Neural cell (in vitro differentiated cells): ENCODE measurements at regions not wholly inside any gene's neighbourhood (a gene's known extent, or its start where the extent isn't known, plus 50 kb on each side); places are given as distances from the start of the nearest gene placed in this dataset.

ENCODE experiments used
- CTCF ChIP-seq: fragments of 450-650 bp; IDR thresholded peaks from 2 replicates; pipeline ENCODE4 v1.5.1; 2014; ENCODE audit warnings: antibody characterized with exemption, mild to moderate bottlenecking, moderate library complexity; ENCODE audit not compliant: poor library complexity, severe bottlenecking
- EP300 ChIP-seq: fragments of 450-650 bp; conservative IDR thresholded peaks from 2 replicates; pipeline ENCODE4 v1.6.1; 2014; ENCODE audit warnings: antibody characterized with exemption, mild to moderate bottlenecking, moderate library complexity; ENCODE audit not compliant: poor library complexity, severe bottlenecking
- EZH2 ChIP-seq: fragments of 200-600, 300-800 bp; shearing (Covaris generic), sonication (generic); IDR thresholded peaks from 2 replicates; pipeline ENCODE4 v1.6.1; 2014; ENCODE audit warnings: antibody characterized with exemption, low read length, borderline replicate concordance, mild to moderate bottlenecking; ENCODE audit not compliant: insufficient read depth, poor library complexity, severe bottlenecking
- POLR2AphosphoS5 ChIP-seq: IDR thresholded peaks from 2 replicates; pipeline ENCODE4 v1.6.1; 2012
- RAD21 ChIP-seq: fragments of 450-650 bp; conservative IDR thresholded peaks from 2 replicates; pipeline ENCODE4 v1.6.1; 2014; ENCODE audit warnings: antibody characterized with exemption, mild to moderate bottlenecking, moderate library complexity

GRCh38 chr4:188732131-188732530 lies 592.9 kb downstream of the TRIML1 start:
- no peak for TF ChIP-seq CTCF
- no peak for TF ChIP-seq POLR2AphosphoS5
- no peak for TF ChIP-seq EZH2
- TF ChIP-seq EP300 = no peak
- no peak for TF ChIP-seq RAD21
